ENCODE measurements at regions not wholly inside any gene's neighbourhood (a gene's known extent, or its start where the extent isn't known, plus 50 kb on each side); places are given as distances from the start of the nearest gene placed in this dataset.

DNA sequence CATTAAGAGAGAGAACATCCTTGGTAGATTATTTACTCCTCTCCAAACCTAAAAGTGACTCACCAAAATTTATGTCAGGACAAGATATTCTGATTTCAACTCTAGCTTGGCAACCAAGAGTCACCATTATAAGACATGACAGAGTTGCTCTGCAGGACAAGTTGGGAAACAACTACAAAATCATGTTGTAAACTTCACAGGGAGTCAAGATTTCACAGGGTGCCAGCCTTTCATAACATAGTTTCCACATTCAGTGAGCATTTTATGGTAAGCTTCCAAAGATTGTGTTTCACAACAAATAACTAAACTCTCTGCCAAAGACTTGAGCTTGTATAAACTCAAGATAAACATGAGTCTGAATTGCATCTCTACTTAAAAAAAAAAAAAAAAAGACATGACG lies 121.0 kb upstream of the DIAPH2 start (continued):
- no peak for TF ChIP-seq ZNF597 (CRISPR knock-in tag; IDR thresholded peaks at IDR 0.05)
- TF ChIP-seq XRCC5 (optimal IDR thresholded peaks at IDR 0.05; ENCODE audit: low read length): no peak
- TF ChIP-seq AGO1 (IDR thresholded peaks at IDR 0.05; ENCODE audit: low read depth, low read length, poor library complexity, severe bottlenecking): no peak
- TF ChIP-seq SOX6 (IDR thresholded peaks at IDR 0.05): no peak
- no peak for TF ChIP-seq SOX6 (CRISPR knock-in tag; IDR thresholded peaks at IDR 0.05)
- no peak for TF ChIP-seq ZNF343 (CRISPR knock-in tag; IDR thresholded peaks at IDR 0.05)
- no peak for TF ChIP-seq ZNF468 (CRISPR knock-in tag; IDR thresholded peaks at IDR 0.05)
- no peak for TF ChIP-seq ZNF547 (CRISPR knock-in tag; IDR thresholded peaks at IDR 0.05)
- no peak for TF ChIP-seq ZFX (CRISPR knock-in tag; IDR thresholded peaks at IDR 0.05; ENCODE audit: low read depth)
- no peak for TF ChIP-seq ATF3 (CRISPR knock-in tag; IDR thresholded peaks at IDR 0.05)
- TF ChIP-seq ZNF615 (CRISPR knock-in tag; IDR thresholded peaks at IDR 0.05; ENCODE audit: borderline replicate concordance): no peak
- TF ChIP-seq HOXA3 (CRISPR knock-in tag; IDR thresholded peaks at IDR 0.05): no peak
- TF ChIP-seq EHMT2 (IDR thresholded peaks at IDR 0.05; ENCODE audit: borderline replicate concordance, low read depth, low read length): no peak

DNA sequence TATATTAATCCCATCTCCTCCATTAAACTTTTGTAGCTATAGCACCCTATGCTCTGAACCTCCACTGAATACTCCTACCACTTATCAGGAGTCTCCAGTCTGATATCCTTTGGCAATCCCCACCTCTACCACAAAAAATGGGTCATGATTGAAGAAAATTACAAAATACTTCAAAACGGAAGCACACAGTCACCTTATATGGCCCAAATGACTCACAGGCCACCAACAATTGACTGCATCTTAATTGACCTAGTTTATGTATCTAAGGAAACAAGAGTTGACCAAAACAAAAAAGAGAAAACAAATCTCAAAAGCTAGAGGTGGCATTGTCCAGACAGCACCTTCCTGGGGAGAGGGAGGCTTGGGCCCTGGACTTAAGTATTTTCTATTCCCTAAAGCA lies 120.0 kb upstream of the DIAPH2 start:
- Histone ChIP-seq H2AFZ (ENCODE audit: low read length) (no peak overlapping the region), H3K9me3 (ENCODE audit: low read length) (no peaks in the 10 kb centered on the region), H3K27ac (ENCODE audit: extremely low read length, insufficient read depth, low read length) (no peak overlapping the region), H4K20me1 (ENCODE audit: insufficient read depth, low read length) (no peaks in the 10 kb centered on the region), H3K4me3 (replicated peaks in 1 of 3; ENCODE audit: insufficient read depth in 1 of 3, low read depth in 2 of 3, low read length in 3 of 3) (no peak overlapping the region), H3K9ac (ENCODE audit: insufficient read depth, low read depth, low read length) (no peak overlapping the region), H3K4me1 (ENCODE audit: insufficient read depth, low read length) (no peaks in the 10 kb centered on the region), H3K79me2 (ENCODE audit: insufficient read depth, low read length) (no peaks in the 10 kb centered on the region), H3K4me2 (ENCODE audit: low read depth, low read length) (no peak overlapping the region), H3K36me3 (replicated peaks in 1 of 2; ENCODE audit: control insufficient read depth in 1 of 2, insufficient read depth in 2 of 2, low read length in 2 of 2) (no peaks in the 10 kb centered on the region), H3K27me3 (ENCODE audit: control insufficient read depth in 1 of 2, insufficient read depth in 2 of 2, low read length in 2 of 2) (no peaks in the 10 kb centered on the region)
- FAIRE-seq (no peak), ATAC-seq (no peak), DNase-seq (ENCODE audit: low spot score) (no peak)
- WGBS (ENCODE audit: low lambda C conversion rate): 50% methylated on average over 1 of the region's 1 CpG
- BruUV-seq (replicated peaks): no TSS peak
- TF ChIP-seq GLI4 (CRISPR knock-in tag; IDR thresholded peaks at IDR 0.05; ENCODE audit: borderline replicate concordance) (no peak), ERF (CRISPR knock-in tag; IDR thresholded peaks at IDR 0.05) (no peak), ZNF839 (CRISPR knock-in tag; IDR thresholded peaks at IDR 0.05; ENCODE audit: borderline replicate concordance) (no peak), SMAD9 (CRISPR knock-in tag; IDR thresholded peaks at IDR 0.05) (no peak), JUND (CRISPR knock-in tag; IDR thresholded peaks at IDR 0.05) (no peak), ZNF652 (CRISPR knock-in tag; IDR thresholded peaks at IDR 0.05; ENCODE audit: borderline replicate concordance, low read depth) (no peak), FOSL1 (CRISPR knock-in tag; IDR thresholded peaks at IDR 0.05; ENCODE audit: borderline replicate concordance) (no peak), NCOA2 (CRISPR knock-in tag; IDR thresholded peaks at IDR 0.05) (no peak)
- TF ChIP-seq, protein P1, sequence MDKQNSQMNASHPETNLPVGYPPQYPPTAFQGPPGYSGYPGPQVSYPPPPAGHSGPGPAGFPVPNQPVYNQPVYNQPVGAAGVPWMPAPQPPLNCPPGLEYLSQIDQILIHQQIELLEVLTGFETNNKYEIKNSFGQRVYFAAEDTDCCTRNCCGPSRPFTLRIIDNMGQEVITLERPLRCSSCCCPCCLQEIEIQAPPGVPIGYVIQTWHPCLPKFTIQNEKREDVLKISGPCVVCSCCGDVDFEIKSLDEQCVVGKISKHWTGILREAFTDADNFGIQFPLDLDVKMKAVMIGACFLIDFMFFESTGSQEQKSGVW (CRISPR knock-in tag; IDR thresholded peaks at IDR 0.05; ENCODE audit: borderline replicate concordance): no peak
- TF ChIP-seq, protein P2, sequence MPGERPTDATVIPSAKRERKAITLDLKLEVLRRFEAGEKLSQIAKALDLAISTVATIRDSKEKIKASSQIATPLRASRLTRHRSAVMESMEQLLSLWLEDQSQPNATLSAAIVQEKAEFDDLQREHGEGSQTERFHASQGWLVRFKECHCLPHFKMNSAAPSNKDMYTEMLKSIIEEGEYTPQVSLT (CRISPR knock-in tag; IDR thresholded peaks at IDR 0.05; ENCODE audit: borderline replicate concordance, low read depth): no peak
- CTCF ChIA-PET (ENCODE audit: low intra/inter-chr PET ratio, low total read pairs): no interaction called here
- in situ Hi-C loops (cut with HindIII; ENCODE audit: extremely low pct_ligation_motif_present, low pct_unique_long_range_greater_than_20kb) (no loop called here), intact Hi-C loops (cut with micrococcal nuclease; ENCODE audit: unreplicated experiment) (no loop called here)
- POLR2A ChIA-PET: no interaction called here
